ENCODE measurements at regions not wholly inside any gene's neighbourhood (a gene's known extent, or its start where the extent isn't known, plus 50 kb on each side); places are given as distances from the start of the nearest gene placed in this dataset.

DNA sequence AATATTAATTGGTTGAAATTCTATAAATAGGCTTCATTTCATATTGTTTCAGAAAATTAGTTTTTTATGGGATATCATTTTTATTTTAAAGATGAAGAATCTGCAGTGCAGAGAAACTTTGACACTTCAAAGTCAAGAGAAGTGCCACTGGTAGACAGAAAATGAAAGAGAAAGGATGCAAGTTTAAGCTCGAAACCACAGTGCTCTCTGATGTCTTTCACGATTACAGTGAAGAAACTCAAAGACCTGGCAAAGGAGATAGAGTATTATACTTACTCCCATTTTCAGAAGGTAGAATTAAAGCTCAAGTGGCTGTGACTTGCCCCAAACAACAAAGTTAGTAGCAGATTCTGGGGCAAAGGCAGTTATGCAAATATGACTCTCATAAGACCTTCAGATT lies 745.4 kb downstream of the TECRL start:
- FAIRE-seq = no peak
- no peaks in the 10 kb centered on the region for H3K9me3 ChIP-seq (ENCODE audit: control insufficient read depth, low read depth, low read length)
- no peak for DNase-seq (ENCODE audit: low read depth, low spot score)
- H3K4me1 ChIP-seq (ENCODE audit: control insufficient read depth, extremely low read depth, insufficient read depth, low read length) = no peaks in the 10 kb centered on the region
- no peak overlapping the region for H3K27ac ChIP-seq (ENCODE audit: control insufficient read depth, insufficient read depth, low read length)
- no peaks in the 10 kb centered on the region for H3K36me3 ChIP-seq (ENCODE audit: control insufficient read depth in 2 of 2, extremely low read depth in 1 of 2, insufficient read depth in 2 of 2, low read length in 2 of 2)
- H4K20me1 ChIP-seq (ENCODE audit: control insufficient read depth, extremely low read depth, insufficient read depth, low read length) = no peaks in the 10 kb centered on the region
- no peaks in the 10 kb centered on the region for H3K79me2 ChIP-seq (ENCODE audit: control insufficient read depth, insufficient read depth, low read length)
- TF ChIP-seq EZH2 (IDR thresholded peaks at IDR 0.05; ENCODE audit: low read length) = no peak
- TF ChIP-seq, protein P1, sequence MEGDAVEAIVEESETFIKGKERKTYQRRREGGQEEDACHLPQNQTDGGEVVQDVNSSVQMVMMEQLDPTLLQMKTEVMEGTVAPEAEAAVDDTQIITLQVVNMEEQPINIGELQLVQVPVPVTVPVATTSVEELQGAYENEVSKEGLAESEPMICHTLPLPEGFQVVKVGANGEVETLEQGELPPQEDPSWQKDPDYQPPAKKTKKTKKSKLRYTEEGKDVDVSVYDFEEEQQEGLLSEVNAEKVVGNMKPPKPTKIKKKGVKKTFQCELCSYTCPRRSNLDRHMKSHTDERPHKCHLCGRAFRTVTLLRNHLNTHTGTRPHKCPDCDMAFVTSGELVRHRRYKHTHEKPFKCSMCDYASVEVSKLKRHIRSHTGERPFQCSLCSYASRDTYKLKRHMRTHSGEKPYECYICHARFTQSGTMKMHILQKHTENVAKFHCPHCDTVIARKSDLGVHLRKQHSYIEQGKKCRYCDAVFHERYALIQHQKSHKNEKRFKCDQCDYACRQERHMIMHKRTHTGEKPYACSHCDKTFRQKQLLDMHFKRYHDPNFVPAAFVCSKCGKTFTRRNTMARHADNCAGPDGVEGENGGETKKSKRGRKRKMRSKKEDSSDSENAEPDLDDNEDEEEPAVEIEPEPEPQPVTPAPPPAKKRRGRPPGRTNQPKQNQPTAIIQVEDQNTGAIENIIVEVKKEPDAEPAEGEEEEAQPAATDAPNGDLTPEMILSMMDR (optimal IDR thresholded peaks at IDR 0.05 in 1 of 3, IDR thresholded peaks at IDR 0.05 in 1 of 3, conservative IDR thresholded peaks at IDR 0.05 in 1 of 3; ENCODE audit: extremely low read depth in 1 of 3, insufficient read depth in 2 of 3, low read length in 3 of 3) = no peak
- no peak overlapping the region for H2AFZ ChIP-seq (ENCODE audit: control insufficient read depth, low read length)
- no peaks in the 10 kb centered on the region for H3K27me3 ChIP-seq (ENCODE audit: control insufficient read depth, extremely low read depth, insufficient read depth, low read length)
- no peak overlapping the region for H3K4me2 ChIP-seq (ENCODE audit: control insufficient read depth, extremely low read depth, insufficient read depth, low read depth, low read length)
- no peak overlapping the region for H3K4me3 ChIP-seq (ENCODE audit: control insufficient read depth in 2 of 3, extremely low read depth in 1 of 3, insufficient read depth in 2 of 3, low read depth in 1 of 3, low read length in 3 of 3)
- H3K9ac ChIP-seq (ENCODE audit: control insufficient read depth, extremely low read depth, insufficient read depth, low read length) = no peak overlapping the region
- dilution Hi-C loops (cut with MboI; ENCODE audit: extremely low pct_ligation_motif_present, low sequenced_read_pairs) = no loop called here
- no peaks in the 10 kb centered on the region for H3K9me1 ChIP-seq (ENCODE audit: control insufficient read depth, extremely low read depth, insufficient read depth, low read length)

DNA sequence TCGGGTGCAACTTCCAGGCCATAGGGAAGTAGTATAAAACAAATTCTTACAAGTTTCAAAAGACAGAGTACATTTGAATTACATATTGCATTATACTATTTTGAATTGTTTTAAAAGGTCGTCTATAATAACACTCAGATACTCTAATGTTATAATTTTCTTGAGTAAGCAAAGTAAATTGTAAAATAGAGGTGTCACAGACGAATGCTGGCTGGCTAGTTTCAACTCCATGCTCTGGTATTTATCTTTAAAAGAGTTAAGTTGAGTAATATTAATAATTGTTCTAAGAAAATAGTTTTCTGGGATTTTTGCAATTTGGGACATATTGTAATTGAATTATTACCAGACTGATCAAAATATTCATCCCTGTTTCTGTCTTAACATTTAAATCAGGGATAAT lies 764.9 kb downstream of the TECRL start:
- H3K9me3 ChIP-seq (ENCODE audit: control insufficient read depth, low read depth, low read length) = no peaks in the 10 kb centered on the region
- H3K36me3 ChIP-seq (ENCODE audit: control insufficient read depth in 2 of 2, extremely low read depth in 1 of 2, insufficient read depth in 2 of 2, low read length in 2 of 2) = no peaks in the 10 kb centered on the region
- no peaks in the 10 kb centered on the region for H3K79me2 ChIP-seq (ENCODE audit: control insufficient read depth, insufficient read depth, low read length)
- no peak overlapping the region for H3K4me3 ChIP-seq (ENCODE audit: control insufficient read depth in 2 of 3, extremely low read depth in 1 of 3, insufficient read depth in 2 of 3, low read depth in 1 of 3, low read length in 3 of 3)
- H3K9me1 ChIP-seq (ENCODE audit: control insufficient read depth, extremely low read depth, insufficient read depth, low read length) = no peaks in the 10 kb centered on the region
- no peaks in the 10 kb centered on the region for H4K20me1 ChIP-seq (ENCODE audit: control insufficient read depth, extremely low read depth, insufficient read depth, low read length)
- no peaks in the 10 kb centered on the region for H3K27me3 ChIP-seq (ENCODE audit: control insufficient read depth, extremely low read depth, insufficient read depth, low read length)
- no peak overlapping the region for H3K27ac ChIP-seq (ENCODE audit: control insufficient read depth, insufficient read depth, low read length)
- dilution Hi-C loops (cut with MboI; ENCODE audit: extremely low pct_ligation_motif_present, low sequenced_read_pairs) = no loop called here
- FAIRE-seq (no peak), DNase-seq (ENCODE audit: low read depth, low spot score) (no peak)
- TF ChIP-seq EZH2 (IDR thresholded peaks at IDR 0.05; ENCODE audit: low read length) = no peak
- TF ChIP-seq, protein P1 (optimal IDR thresholded peaks at IDR 0.05 in 1 of 3, IDR thresholded peaks at IDR 0.05 in 1 of 3, conservative IDR thresholded peaks at IDR 0.05 in 1 of 3; ENCODE audit: extremely low read depth in 1 of 3, insufficient read depth in 2 of 3, low read length in 3 of 3) = no peak
- H3K9ac ChIP-seq (ENCODE audit: control insufficient read depth, extremely low read depth, insufficient read depth, low read length) = no peak overlapping the region
- H2AFZ ChIP-seq (ENCODE audit: control insufficient read depth, low read length) = no peak overlapping the region
- H3K4me2 ChIP-seq (ENCODE audit: control insufficient read depth, extremely low read depth, insufficient read depth, low read depth, low read length) = no peak overlapping the region
- H3K4me1 ChIP-seq (ENCODE audit: control insufficient read depth, extremely low read depth, insufficient read depth, low read length) = no peaks in the 10 kb centered on the region

Data from keratinocyte (primary cell).